ENCODE measurements at regions not wholly inside any gene's neighbourhood (a gene's known extent, or its start where the extent isn't known, plus 50 kb on each side); places are given as distances from the start of the nearest gene placed in this dataset.

- TF ChIP-seq STAT1 (IDR thresholded peaks at IDR 0.05; ENCODE audit: unreplicated experiment) = no peak
- no peak for TF ChIP-seq CREB1 (CRISPR knock-in tag; IDR thresholded peaks at IDR 0.05; ENCODE audit: low read depth)
- no peak for TF ChIP-seq ZNF114 (CRISPR knock-in tag; IDR thresholded peaks at IDR 0.05)
- no peak for TF ChIP-seq POLR2AphosphoS5 (IDR thresholded peaks at IDR 0.05; ENCODE audit: low read depth)
- TF ChIP-seq EZH2 (IDR thresholded peaks at IDR 0.05; ENCODE audit: low read depth, unreplicated experiment) = no peak
Observed at GRCh38 chr4:14267373-14268060, 640.0 kb upstream of the BOD1L1 start (continued).

GRCh38 chr4:14269824-14270223 lies 642.3 kb upstream of the BOD1L1 start:
- Mint-ChIP-seq H3K9me3 (no peaks in the 10 kb centered on the region), H3K4me1 (no peaks in the 10 kb centered on the region; the same call in 2 of the 3 replicates), H3K27me3 (ENCODE audit: insufficient read depth, low read depth, poor library complexity) (no peaks in the 10 kb centered on the region), H3K36me3 (ENCODE audit: low read depth) (no peaks in the 10 kb centered on the region), H3K27ac (no peak overlapping the region), H3K4me3 (no peak overlapping the region)
- TF ChIP-seq CTCF (conservative IDR thresholded peaks at IDR 0.05; ENCODE audit: low read depth in 2 of 2) (no peak), ETS1 (IDR thresholded peaks at IDR 0.05) (no peak), REST (IDR thresholded peaks at IDR 0.05; ENCODE audit: unreplicated experiment) (no peak), NANOG (IDR thresholded peaks at IDR 0.05; ENCODE audit: borderline replicate concordance) (no peak), JUNB (IDR thresholded peaks at IDR 0.05; ENCODE audit: unreplicated experiment) (no peak), ZNF114 (CRISPR knock-in tag; IDR thresholded peaks at IDR 0.05) (no peak), EZH2 (IDR thresholded peaks at IDR 0.05; ENCODE audit: low read depth, unreplicated experiment) (no peak), POLR2AphosphoS5 (IDR thresholded peaks at IDR 0.05; ENCODE audit: low read depth) (no peak), ZNF331 (CRISPR knock-in tag; IDR thresholded peaks at IDR 0.05; ENCODE audit: low read depth) (no peak), EZH2phosphoT487 (IDR thresholded peaks at IDR 0.05; ENCODE audit: unreplicated experiment) (no peak)
- H3K9me2 ChIP-seq (ENCODE audit: insufficient read depth) = 0 out of 2 replicates have a peak, but pooled peaks cover 5% of the 10 kb centered on the region
- H2AFZ ChIP-seq = no peak overlapping the region
- H3K4me1 ChIP-seq (ENCODE audit: insufficient read depth) = no peaks in the 10 kb centered on the region
- DNase-seq (ENCODE audit: low spot score) (no peak), ATAC-seq (no peak)
- H3K27me3 ChIP-seq (ENCODE audit: insufficient read depth) = no peaks in the 10 kb centered on the region
- H3K4me3 ChIP-seq = no peak overlapping the region
- no peak overlapping the region for H3K4me2 ChIP-seq
- no peaks in the 10 kb centered on the region for H3K36me3 ChIP-seq (ENCODE audit: insufficient read depth)
- no peaks in the 10 kb centered on the region for H3K79me2 ChIP-seq (replicated peaks; ENCODE audit: insufficient read depth)
- no peak overlapping the region for H3K27ac ChIP-seq (ENCODE audit: low read depth)
- no peaks in the 10 kb centered on the region for H4K20me1 ChIP-seq (replicated peaks; ENCODE audit: insufficient read depth)
- H3F3A ChIP-seq (replicated peaks; ENCODE audit: low read depth) = no peaks in the 10 kb centered on the region

Data from GM23338 (cell line).